GM10266 (cell line): ENCODE measurements at regions not wholly inside any gene's neighbourhood (a gene's known extent, or its start where the extent isn't known, plus 50 kb on each side); places are given as distances from the start of the nearest gene placed in this dataset.

Experiments used
- DNase-seq: peaks from one replicate; pipeline ENCODE4 v3.0.0; 2012; ENCODE audit errors: extremely low spot score
- CTCF ChIP-seq: IDR thresholded peaks from 2 replicates; pipeline ENCODE4 v1.5.1; 2012; ENCODE audit warnings: mild to moderate bottlenecking, low read depth; ENCODE audit not compliant: control insufficient read depth, insufficient read depth; ENCODE audit errors: missing control alignments

- no peak for DNase-seq
- TF ChIP-seq CTCF = no peak
Observed at GRCh38 chr6:160837146-160837545, 135.1 kb downstream of the PLG start.

- TF ChIP-seq CTCF = no peak
- DNase-seq = no peak
Observed at GRCh38 chr6:160851031-160851430, 140.5 kb upstream of the MAP3K4 start.

GRCh38 chr6:160853946-160854345, 137.6 kb upstream of the MAP3K4 start:
- no peak for DNase-seq
- TF ChIP-seq CTCF = no peak

- DNase-seq = no peak
- TF ChIP-seq CTCF = no peak
Observed at GRCh38 chr6:160858886-160859285, 132.7 kb upstream of the MAP3K4 start.

- no peak for DNase-seq
- no peak for TF ChIP-seq CTCF
Observed at GRCh38 chr6:160859822-160860221, 131.7 kb upstream of the MAP3K4 start.

GRCh38 chr6:160861824-160862223, 129.7 kb upstream of the MAP3K4 start:
- TF ChIP-seq CTCF = no peak
- no peak for DNase-seq

- DNase-seq = no peak
- no peak for TF ChIP-seq CTCF
Observed at GRCh38 chr6:160863782-160864181, 127.8 kb upstream of the MAP3K4 start.
